Right lobe of liver (tissue), 4 donors: ENCODE measurements at regions not wholly inside any gene's neighbourhood (a gene's known extent, or its start where the extent isn't known, plus 50 kb on each side); places are given as distances from the start of the nearest gene placed in this dataset.

ENCODE experiments used
- CTCF ChIP-seq, 4 donors: fragments of 200-600 bp in 3 of 4; fragments of 450-650 bp in 1 of 4; IDR thresholded peaks; one replicate each; pipeline versions ENCODE4 v1.5.1 to v1.8.0; 2016 to 2022; ENCODE audit warnings: antibody characterized with exemption in 4 of 4, mild to moderate bottlenecking in 2 of 4
- POLR2A ChIP-seq: fragments of 450-650 bp; IDR thresholded peaks from one replicate; pipeline ENCODE4 v1.6.1; 2017; ENCODE audit warnings: antibody characterized with exemption, mild to moderate bottlenecking
- donor health status: DM: no; HTN: no; CAD: no.
- donor health status: DM: no; HTN: no; CAD: no.
- donor health status: DM: no; HTN: yes; CAD: no.

GRCh38 chr2:7256377-7256776 lies 339.2 kb downstream of the RNF144A start:
- TF ChIP-seq CTCF (IDR thresholded peaks at IDR 0.05) = no peak
- TF ChIP-seq POLR2A = no peak
